NCI-H69 (cell line): ENCODE measurements at regions not wholly inside any gene's neighbourhood (a gene's known extent, or its start where the extent isn't known, plus 50 kb on each side); places are given as distances from the start of the nearest gene placed in this dataset.
"Not testable (repeated sequence)": the region's sequence is repeated elsewhere in the genome, so short reads cannot be mapped to it uniquely, and the experiment has no call there.

Experiments used
- DNase-seq: peaks from one replicate; lab custom pipeline; 2025; lab: John Stamatoyannopoulos, UW

GRCh38 chr12:68479896-68480291, 130.8 kb upstream of the RAP1B start:
- DNase-seq, result no peak

GRCh38 chr12:68480526-68480925, 130.2 kb upstream of the RAP1B start:
- DNase-seq, result no peak

GRCh38 chr12:68481181-68481941, 129.3 kb upstream of the RAP1B start:
- DNase-seq, result no peak

GRCh38 chr12:68482014-68482413, 128.7 kb upstream of the RAP1B start:
- no peak for DNase-seq

GRCh38 chr12:68482660-68483059, 128.0 kb upstream of the RAP1B start:
- no peak for DNase-seq

- no peak for DNase-seq
Observed at GRCh38 chr12:68483592-68484383, 126.9 kb upstream of the RAP1B start.

GRCh38 chr12:68484578-68484977, 126.1 kb upstream of the RAP1B start:
- not testable (repeated sequence) for DNase-seq

- DNase-seq, result not testable (repeated sequence)
Observed at GRCh38 chr12:68486449-68486848, 124.2 kb upstream of the RAP1B start.

GRCh38 chr12:68487721-68488309, 122.9 kb upstream of the RAP1B start:
- DNase-seq, result no peak

- DNase-seq, result no peak
Observed at GRCh38 chr12:68489273-68489672, 121.4 kb upstream of the RAP1B start.

- DNase-seq, result no peak
Observed at GRCh38 chr12:68490476-68490875, 120.2 kb upstream of the RAP1B start.

GRCh38 chr12:68491204-68491960, 119.3 kb upstream of the RAP1B start:
- no peak for DNase-seq

- no peak for DNase-seq
Observed at GRCh38 chr12:68495336-68496070, 115.2 kb upstream of the RAP1B start.

- no peak for DNase-seq
Observed at GRCh38 chr12:68497107-68497506, 113.6 kb upstream of the RAP1B start.

- DNase-seq, result no peak
Observed at GRCh38 chr12:68497702-68498101, 113.0 kb upstream of the RAP1B start.

GRCh38 chr12:68498736-68499135, 112.0 kb upstream of the RAP1B start:
- no peak for DNase-seq

GRCh38 chr12:68499616-68500015, 111.1 kb upstream of the RAP1B start:
- DNase-seq, result no peak

- no peak for DNase-seq
Observed at GRCh38 chr12:68501226-68501625, 109.5 kb upstream of the RAP1B start.

- no peak for DNase-seq
Observed at GRCh38 chr12:68505970-68506369, 104.7 kb upstream of the RAP1B start.

- DNase-seq, result no peak
Observed at GRCh38 chr12:68506619-68507018, 104.1 kb upstream of the RAP1B start.

- no peak for DNase-seq
Observed at GRCh38 chr12:68507657-68508056, 103.0 kb upstream of the RAP1B start.

GRCh38 chr12:68508576-68508975, 102.1 kb upstream of the RAP1B start:
- no peak for DNase-seq
